GM18502 (cell line): ENCODE measurements at regions not wholly inside any gene's neighbourhood (a gene's known extent, or its start where the extent isn't known, plus 50 kb on each side); places are given as distances from the start of the nearest gene placed in this dataset.
"Not testable (repeated sequence)": the region's sequence is repeated elsewhere in the genome, so short reads cannot be mapped to it uniquely, and the experiment has no call there.

Source experiments
- ATAC-seq: cut with Tn5 transposase; IDR thresholded peaks from one replicate; pipeline ENCODE4 v1.9.1; 2021; ENCODE audit warnings: mild to moderate bottlenecking; ENCODE audit not compliant: unreplicated experiment, poor library complexity

DNA sequence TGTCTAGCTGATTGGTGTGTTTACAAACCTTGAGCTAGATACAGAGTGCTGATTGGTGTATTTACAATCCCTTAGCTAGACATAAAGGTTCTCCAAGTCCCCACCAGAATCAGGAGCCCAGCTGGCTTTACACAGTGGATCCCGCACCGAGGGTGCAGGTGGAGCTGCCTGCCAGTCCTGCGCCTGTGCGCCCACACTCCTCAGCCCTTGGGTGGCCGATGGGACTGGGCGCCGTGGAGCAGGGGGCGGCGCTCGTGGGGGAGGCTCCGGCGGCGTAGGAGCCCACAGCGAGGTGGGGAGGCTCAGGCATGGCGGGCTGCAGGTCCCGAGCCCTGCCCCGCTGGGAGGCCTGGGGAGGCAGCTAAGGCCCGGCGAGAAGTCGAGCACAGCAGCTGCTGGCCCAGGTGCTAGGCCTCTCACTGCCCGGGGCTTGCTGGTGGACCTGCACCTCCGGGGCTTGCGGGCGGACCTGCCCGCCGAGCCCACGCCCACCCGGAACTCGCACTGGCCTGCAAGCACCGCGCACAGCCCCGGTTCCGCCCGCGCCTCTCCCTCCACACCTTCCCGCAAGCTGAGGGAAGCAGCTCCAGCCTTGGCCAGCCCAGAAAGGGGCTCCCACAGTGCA lies 51.0 kb upstream of the CDYL start:
- not testable (repeated sequence) for ATAC-seq

DNA sequence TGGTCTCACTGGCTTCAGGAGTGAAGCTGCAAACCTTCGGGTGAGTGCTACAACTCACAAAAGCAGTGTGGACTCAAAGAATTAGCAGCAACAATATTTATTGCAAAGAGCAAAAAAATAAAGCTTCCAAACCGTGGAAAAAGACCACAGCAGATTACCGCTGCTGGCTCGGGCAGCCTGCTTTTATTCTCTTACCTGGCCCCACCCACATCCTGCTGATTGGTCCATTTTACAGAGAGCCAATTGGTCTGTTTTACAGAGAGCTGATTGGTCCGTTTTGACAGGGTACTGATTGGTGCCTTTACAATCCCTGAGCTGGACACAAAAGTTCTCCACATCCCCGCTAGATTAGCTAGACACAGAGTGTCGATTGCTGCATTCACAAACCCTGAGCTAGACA lies 51.5 kb upstream of the CDYL start:
- ATAC-seq: not testable (repeated sequence)

DNA sequence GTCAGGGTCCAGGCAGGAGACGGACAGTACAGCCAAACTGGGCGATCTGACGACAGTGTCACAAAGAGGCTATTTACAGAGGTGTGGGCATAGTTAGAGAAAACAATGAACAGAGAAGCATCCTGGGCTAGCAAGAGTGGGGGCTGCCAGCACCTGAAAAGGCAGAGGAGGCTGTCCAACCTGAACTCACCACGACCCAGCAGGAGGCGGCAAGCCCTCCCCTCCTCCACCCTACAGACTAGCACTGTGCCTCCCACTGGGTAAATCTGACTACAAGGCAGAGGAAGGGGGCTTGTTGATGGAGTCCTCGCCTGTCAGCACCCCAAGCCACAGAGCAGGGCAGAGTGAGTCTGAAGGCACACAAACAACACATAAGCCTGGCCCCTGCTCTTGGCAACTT lies 52.8 kb upstream of the CDYL start:
- ATAC-seq: no peak

DNA sequence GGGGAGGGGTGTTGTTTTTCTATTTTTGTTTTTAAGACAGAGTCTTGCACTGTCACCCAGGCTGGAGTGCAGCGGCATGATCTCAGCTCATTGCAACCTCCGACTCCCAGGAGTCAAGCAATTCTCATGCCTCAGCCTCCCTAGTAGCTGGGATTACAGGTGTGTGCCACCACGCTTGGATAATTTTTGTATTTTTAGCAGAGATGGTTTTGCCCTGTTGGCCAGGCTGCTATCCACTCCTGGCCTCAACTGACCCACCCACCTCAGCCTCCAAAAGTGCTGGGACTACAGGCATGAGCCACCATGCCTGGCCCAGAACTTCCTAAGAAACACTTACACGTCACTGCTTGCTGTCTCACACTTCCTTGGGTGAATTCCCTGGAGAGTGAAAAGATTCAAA lies 54.8 kb upstream of the CDYL start:
- not testable (repeated sequence) for ATAC-seq

DNA sequence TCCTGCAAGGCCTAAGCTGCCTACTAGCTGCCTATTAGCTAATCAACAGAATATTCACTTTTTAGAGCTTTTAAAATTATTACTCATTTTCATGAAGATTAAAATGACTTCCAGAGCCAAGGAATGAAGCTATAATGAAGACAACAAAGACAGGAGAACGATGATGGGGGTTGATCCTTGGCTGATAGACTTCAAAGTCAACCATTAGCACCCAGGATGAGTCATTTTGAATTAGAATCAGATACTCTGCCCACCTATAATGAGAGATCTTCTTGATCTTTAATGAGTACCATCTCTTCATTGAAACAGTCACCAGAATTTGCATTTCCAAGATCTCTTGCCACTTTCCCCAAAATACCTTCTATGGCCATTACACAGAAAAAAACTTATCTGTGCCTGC lies 56.7 kb upstream of the CDYL start:
- ATAC-seq: no peak

DNA sequence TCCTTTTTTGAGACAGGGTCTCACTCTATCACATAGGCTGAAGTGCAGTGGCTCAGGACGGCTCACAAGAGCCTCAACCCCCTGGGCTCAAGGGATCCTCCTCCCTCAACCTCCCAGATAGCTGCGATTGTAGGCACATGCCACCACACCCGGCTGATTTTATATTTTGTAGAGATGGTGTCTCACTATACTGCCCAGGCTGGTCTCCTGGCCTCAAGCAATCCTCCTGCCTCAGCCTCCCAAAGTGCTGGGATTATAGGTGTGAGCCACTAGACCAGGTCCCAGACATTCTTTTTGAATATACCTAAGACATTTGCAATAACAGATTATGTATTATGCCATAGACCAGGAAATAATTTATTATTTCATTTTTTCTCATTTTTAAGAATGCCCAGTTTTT lies 58.3 kb upstream of the CDYL start:
- no peak for ATAC-seq

DNA sequence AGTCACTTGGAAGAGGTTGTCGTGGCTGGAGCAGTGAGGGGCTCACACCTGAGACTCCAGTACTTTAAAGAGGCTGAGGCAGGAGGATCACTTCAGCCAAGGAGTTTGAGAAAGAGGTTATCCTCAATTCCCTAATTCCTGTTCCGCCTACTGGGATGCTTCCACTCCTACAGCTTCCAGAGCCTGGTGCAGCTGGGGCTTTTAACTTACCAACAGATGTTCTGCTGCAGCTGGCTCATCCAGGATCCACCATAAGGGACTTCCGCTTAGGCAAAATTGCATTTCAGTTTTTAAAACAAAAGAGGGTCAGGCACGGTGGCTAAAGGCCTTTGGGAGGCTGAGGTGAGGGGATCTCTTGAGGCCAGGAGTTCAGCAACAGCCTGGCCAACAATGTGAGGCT lies 59.1 kb upstream of the CDYL start:
- no peak for ATAC-seq

DNA sequence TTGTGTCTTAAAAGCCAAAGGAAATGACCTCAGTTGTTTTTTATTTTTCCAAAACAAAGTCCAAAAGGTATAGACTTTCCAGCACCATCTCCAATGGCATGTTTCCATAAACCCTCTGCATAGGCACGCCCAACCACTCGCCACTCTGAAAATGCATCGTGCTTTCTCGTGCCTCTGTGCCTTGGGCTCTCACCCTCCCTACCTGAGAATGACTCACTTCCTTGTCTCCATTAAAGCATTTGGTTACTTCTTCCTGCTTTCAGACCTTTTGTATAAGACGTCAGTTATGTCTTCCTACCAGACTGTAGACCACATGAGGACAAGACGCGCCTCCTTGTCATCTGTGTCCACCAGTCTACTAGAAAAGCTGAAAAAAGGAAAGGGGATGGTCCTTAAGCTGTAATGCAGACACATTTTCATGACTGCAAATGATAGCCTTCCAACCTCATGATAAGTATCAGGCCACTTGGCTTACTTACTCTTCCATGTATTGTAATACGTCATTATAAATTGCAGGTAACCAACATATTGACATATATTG lies 61.2 kb upstream of the CDYL start:
- ATAC-seq: no peak

DNA sequence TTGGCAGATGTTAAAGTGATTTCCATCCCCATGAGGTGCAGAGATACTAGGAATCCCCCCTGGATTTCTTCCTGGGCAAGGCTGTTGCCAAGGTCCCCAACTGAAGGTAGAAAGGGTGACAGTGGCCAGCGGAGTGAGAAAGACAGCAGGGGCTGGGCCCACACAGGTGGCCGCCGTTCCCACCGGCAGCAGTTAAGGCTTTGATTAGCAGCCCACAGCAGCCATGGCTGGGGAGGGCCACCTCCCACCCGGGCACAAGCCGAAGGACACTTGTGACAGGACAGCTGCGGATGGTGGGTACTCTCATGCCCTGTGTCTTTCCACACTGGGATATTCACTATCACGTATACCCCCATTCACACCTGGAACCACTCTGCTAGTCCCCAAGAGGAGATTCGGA lies 63.9 kb upstream of the CDYL start:
- ATAC-seq: no peak

DNA sequence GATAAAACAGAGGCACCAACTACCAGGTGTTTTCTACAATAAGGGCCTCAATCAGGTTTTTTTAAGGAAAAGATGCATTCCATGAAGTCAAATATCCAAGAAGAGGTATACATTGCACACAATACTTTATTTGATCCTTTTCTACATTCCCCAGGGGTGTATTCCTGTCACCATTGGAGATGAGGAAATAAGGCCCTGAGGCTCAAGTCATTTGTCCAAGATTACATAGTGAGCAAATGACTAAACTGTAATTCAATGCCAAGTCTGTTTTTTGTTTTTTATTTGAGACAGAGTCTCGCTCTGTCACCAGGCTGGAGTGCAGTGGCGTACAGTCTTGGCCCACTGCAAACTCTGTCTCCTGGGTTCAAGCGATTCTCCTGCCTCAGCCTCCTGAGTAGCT lies 69.2 kb upstream of the CDYL start:
- no peak for ATAC-seq

DNA sequence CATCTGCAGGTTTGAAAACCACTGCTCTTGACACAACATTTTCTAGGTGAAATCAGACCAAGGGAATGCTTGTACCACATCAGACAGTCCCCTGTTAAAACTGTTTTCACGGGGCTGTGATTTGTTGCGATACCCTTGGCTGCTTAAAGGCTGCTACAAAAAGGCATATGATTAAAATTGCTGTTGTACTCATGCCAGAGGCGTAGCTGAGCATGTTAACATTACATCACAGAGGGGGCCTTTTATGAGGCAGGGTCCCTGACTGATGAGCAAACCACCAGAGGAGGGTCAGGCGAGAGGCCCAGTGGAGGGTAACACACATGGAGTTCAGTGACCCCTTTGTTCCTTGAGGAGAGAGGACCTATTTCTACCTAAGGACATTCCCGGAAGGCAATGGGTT lies 70.4 kb upstream of the CDYL start:
- ATAC-seq: no peak

DNA sequence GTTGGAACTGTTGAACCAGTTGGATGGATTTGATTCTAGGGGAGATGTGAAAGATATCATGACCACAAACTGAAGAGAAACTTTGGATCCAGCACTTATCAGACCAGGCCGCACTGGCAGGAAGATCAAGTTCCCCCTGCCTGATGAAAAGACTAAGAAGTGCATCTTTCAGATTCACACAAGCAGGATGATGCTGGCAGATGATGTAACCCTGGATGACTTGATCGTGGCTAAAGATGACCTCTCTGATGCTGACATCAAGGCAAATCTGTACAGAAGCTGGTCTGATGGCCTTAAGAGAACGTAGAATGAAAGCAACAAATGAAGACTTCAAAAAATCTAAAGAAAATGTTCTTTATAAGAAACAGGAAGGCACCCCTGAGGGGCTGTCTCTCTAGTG lies 72.8 kb upstream of the CDYL start:
- no peak for ATAC-seq

DNA sequence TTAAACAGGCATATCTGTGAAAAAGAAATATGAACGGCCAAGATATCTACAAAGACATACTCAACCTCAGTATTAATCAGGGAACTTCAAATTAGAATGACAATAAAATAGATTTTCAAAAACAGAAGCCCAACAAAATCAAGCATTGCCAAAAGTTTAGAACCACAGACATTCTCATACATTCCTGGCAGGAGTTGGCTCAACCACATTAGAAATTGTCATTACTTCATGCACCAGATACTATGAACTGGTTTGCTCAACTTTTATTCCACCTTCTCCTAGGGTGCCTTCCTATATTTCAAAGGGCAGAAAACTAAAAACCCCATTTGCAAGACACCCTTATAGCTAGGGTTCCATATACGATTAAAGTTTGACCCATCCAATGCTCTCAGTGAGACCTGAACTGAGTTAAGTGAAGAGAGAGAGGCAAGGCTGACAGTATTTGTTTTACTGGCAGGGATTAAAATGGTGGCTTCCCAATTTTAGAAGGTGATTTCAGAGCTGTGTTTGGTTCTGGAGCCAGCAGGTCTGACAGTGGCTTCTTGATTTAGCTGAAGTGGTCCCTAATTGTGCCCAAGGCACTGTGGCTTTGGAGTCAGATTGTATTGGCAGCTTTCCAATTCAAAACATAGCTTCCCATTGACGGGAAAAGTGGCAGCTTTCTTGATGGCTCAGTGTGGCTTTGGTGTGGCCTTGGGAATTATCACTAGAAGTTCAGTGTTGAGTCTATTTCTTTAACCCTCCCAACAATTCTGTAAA lies 77.1 kb upstream of the CDYL start:
- no peak for ATAC-seq

DNA sequence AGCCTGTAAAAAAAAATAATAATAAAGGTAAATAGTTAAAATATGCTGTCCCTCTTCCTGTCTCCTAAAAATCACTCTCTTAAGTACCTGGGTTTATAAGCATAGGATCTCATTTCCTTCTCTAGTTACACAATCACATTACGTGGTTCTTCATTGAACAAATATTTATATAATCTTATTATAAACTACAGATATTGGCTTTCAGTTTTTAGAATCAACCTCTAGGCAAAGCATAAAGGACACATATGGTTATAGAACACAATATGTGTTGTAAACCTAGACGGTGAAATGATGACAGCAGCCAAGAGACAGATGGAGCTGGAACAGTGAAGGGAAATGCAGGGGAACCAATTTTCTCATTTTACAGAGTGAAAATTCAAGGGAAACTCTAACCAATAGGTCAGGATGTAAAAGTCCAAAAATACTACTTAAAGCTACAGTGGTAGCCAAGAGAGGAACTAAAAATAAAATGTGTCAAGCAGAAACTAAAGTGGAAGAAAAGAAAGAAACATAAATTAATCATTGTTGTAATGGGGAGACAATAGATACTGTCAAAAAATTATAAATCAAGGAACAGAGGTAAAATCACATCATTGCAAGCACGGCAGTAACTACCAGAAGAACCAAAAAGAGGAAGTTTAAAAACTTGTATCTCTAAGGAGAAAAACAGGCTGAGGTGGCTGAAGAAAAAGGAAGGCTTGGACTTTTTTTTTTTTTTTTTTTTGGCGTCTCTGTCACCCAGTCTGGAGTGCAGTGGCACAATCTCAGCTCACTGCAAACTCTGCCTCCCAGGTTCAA lies 82.8 kb upstream of the CDYL start:
- no peak for ATAC-seq

DNA sequence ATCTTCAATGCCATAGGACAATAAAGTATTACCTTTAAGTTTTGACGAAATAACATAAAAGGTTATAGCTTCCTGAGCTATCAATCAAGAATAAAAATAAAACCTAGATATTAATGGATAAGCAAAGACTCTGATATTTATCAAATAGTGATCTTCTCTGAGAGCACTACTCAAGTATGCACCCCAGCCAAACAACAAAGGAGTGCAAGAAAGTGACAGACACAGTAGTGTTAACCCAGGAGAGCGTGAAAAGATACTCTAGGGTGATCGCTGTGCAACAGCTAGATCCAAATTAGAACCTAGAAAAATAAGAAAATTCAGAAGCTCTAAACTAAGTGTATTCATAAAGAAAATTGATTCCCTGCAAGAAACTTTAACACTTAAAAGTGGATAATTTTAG lies 83.5 kb upstream of the CDYL start:
- no peak for ATAC-seq

DNA sequence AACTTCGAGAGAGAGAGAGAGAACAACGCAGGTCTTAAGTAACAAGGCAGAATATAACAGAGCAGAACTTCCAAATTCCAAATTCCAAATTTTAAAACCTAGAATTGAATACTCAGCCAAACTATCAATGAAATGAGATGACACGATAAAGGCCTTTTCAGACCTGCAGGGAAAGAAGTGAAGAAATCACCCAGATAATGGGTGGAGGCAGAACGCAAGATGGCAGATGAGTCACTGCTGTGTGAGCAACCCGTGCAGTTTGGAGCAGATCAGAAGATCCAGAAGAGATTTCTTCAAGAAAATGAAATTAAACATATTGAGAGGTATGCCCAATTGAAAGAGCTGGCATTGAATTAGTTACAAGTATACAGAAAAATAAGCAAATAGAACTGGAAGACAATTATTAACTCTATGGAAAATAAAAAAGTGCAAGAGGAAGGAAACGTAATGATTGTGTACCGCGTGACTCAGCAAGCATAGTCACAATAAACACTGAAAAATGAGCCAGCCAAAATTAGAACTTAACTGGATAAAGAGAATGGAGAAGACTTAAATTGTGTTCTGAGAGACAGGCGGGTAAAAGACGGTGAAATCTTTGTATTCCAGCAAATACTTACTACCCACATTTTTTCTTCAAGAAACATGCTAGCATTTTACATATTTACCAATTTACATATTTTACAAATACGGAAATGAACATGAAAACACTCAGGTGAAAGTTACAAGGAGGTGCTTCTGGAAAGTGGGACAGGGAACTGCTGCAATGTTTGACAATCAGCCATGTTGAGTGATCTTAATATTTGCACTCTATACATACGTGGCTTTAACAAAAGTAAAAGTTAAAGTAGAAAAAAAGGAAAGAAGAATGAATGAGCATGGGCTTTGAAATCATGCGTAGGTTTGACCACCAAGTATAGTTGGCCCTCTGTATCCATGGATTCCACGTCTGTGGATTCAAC lies 87.9 kb upstream of the CDYL start:
- no peak for ATAC-seq

DNA sequence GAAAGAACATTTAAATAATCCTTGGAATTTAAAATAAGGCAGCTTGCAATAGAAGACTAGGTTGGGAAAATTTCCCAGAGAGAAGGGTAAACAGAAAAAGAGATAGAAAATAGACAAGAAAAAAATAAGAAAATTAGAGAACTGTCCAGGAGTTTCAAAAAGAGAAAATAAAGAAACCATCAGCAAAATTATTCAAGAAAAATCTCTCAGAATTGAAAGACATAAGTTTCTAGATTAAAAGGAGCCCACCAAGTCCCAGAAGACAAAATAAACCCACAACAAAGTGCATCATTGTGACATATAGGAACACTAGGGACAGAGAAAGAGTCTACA lies 88.6 kb upstream of the CDYL start:
- ATAC-seq: no peak

DNA sequence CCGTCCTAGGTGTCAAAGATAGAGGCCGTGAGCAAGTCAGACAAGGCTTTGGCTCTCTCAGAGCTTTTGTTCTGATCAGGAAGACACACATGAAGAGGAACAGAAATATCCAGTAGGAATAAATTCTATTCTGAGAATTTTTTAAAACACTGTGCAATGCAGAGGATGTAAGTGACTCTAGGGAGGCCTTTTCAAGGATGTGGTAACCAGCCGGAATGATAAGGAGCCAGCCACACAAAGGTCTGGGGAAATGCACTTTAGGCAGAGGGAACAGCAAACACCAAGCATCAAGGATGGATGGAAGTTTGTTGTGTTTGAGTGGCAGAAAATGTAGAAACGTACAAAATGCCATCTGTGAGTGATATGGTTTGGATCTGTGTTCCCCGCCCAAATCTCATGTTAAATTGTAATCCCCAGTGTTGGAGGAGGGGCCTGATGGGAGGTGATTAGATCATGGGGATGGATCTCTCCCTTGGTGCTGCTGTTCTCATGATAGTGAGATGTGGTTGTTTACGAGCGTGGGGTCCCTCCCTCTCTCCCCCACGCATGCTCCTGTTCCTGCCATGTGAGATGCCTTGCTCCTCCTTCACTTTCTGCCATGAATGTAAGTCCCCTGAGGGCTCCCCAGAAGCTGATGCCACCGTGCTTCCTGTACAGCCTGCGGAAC lies 93.6 kb upstream of the CDYL start:
- ATAC-seq: no peak

DNA sequence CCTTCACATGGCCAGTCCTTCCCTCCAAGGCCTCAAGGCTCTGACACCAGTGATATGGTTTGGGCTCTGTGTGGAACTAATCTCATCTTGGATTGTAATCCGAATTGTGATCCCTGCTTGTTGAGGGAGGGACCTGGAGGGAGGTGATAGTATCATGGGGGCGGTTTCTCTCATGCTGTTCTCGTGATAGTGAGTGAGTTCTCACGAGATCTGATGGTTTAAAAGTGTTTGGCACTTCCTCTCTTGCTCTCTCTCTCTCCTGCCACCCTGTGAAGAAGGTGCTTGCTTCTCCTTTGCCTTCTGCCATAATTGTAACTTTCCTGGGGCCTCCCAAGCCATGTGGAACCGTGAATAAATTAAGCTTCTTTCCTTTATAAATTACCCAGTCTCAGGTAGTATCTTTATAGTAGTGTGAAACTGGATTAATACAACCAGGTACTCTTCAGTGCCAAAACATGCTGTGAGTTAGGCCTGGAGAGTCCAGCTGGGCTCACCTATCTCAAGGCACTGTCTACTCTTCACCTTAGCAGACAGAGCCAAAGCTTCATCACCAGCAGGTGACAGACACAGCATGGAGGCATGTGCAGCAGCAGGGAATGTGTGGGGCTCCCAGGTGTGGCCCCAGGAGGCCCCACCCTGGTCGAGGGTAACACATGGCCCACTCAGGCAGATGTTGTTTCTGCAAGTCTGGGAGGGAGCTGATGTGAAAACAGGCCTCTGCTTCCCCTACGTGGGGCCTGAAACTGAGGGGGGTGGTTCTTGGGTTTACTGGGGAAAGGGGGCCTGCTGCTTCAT lies 97.5 kb upstream of the CDYL start:
- ATAC-seq: no peak
